Ectodermal cell (in vitro differentiated cells): ENCODE measurements at regions not wholly inside any gene's neighbourhood (a gene's known extent, or its start where the extent isn't known, plus 50 kb on each side); places are given as distances from the start of the nearest gene placed in this dataset.

Experiments
- H3K27ac ChIP-seq: 2 replicates; pipeline ENCODE4 v1.7.0; 2013; ENCODE audit warnings: mild to moderate bottlenecking, low read depth, low read length; ENCODE audit not compliant: insufficient read depth, poor library complexity, severe bottlenecking
- H3K27me3 ChIP-seq: 2 replicates; pipeline ENCODE4 v1.7.0; 2013; ENCODE audit warnings: mild to moderate bottlenecking, low read length; ENCODE audit not compliant: insufficient read depth, control insufficient read depth, poor library complexity, severe bottlenecking
- H3K36me3 ChIP-seq: one replicate; pipeline ENCODE4 v1.7.0; 2013; ENCODE audit warnings: low read length; ENCODE audit not compliant: control insufficient read depth, insufficient read depth
- H3K4me1 ChIP-seq: one replicate; pipeline ENCODE4 v1.7.0; 2013; ENCODE audit warnings: low read length; ENCODE audit not compliant: control insufficient read depth, insufficient read depth
- H3K4me3 ChIP-seq: 2 replicates; pipeline ENCODE4 v1.7.0; 2013; ENCODE audit warnings: low read depth, low read length, control low read depth; ENCODE audit not compliant: insufficient read depth
- H3K9me3 ChIP-seq: 2 replicates; pipeline ENCODE4 v1.7.0; 2013; ENCODE audit warnings: mild to moderate bottlenecking, low read length, moderate library complexity; ENCODE audit not compliant: control insufficient read depth
- WGBS, 2 experiments: methylation state at CpG; one replicate each; pipeline ENCODE4 v1.1.7; 2013; ENCODE audit warnings: missing lambda C conversion rate in 2 of 2; 5-methylcytosine and 5-hydroxymethylcytosine counted together

GRCh38 chr2:155958834-155959233 lies 373.7 kb downstream of the NR4A2 start:
- Histone ChIP-seq H3K36me3 (no peaks in the 10 kb centered on the region), H3K9me3 (no peaks in the 10 kb centered on the region), H3K4me3 (no peak overlapping the region), H3K27ac (no peak overlapping the region), H3K27me3 (no peaks in the 10 kb centered on the region), H3K4me1 (no peaks in the 10 kb centered on the region)
- 91 to 93% methylated on average over 2 of the region's 2 CpGs for WGBS, 2 experiments

GRCh38 chr2:155947069-155947468 lies 385.5 kb downstream of the NR4A2 start:
- Histone ChIP-seq H3K9me3 (no peaks in the 10 kb centered on the region), H3K4me1 (no peaks in the 10 kb centered on the region), H3K27ac (no peak overlapping the region), H3K36me3 (no peaks in the 10 kb centered on the region), H3K4me3 (no peak overlapping the region), H3K27me3 (no peaks in the 10 kb centered on the region)
- WGBS, 2 experiments: 91% methylated on average over 3 of the region's 3 CpGs; no CpG with 5 or more reads in 1 of the 2 experiments

GRCh38 chr2:155944218-155944617 lies 388.3 kb downstream of the NR4A2 start:
- Histone ChIP-seq H3K4me3 (no peak overlapping the region), H3K27ac (no peak overlapping the region), H3K27me3 (no peaks in the 10 kb centered on the region), H3K4me1 (no peaks in the 10 kb centered on the region), H3K9me3 (no peaks in the 10 kb centered on the region), H3K36me3 (no peaks in the 10 kb centered on the region)
- 0% methylated on average over 1 of the region's 1 CpG; no CpG with 5 or more reads in 1 of the 2 experiments for WGBS, 2 experiments

- Histone ChIP-seq H3K36me3 (no peaks in the 10 kb centered on the region), H3K27me3 (no peaks in the 10 kb centered on the region), H3K9me3 (peaks cover 4% of the 10 kb centered on the region), H3K4me1 (no peaks in the 10 kb centered on the region), H3K27ac (no peak overlapping the region), H3K4me3 (no peak overlapping the region)
- WGBS, 2 experiments: 76% methylated on average over 1 of the region's 1 CpG; no CpG with 5 or more reads in 1 of the 2 experiments
Observed at GRCh38 chr2:155930312-155930711, 402.2 kb downstream of the NR4A2 start.

- H3K27ac ChIP-seq: no peak overlapping the region
- H3K27me3 ChIP-seq: no peaks in the 10 kb centered on the region
- no peaks in the 10 kb centered on the region for H3K4me1 ChIP-seq
- no peak overlapping the region for H3K4me3 ChIP-seq
- H3K9me3 ChIP-seq: no peaks in the 10 kb centered on the region
- H3K36me3 ChIP-seq: no peaks in the 10 kb centered on the region
- WGBS, 2 experiments: no CpG with 5 or more reads among the region's 1 CpG
Observed at GRCh38 chr2:155917380-155917779, 415.1 kb downstream of the NR4A2 start.

- no peaks in the 10 kb centered on the region for H3K36me3 ChIP-seq
- H3K4me1 ChIP-seq: no peaks in the 10 kb centered on the region
- no peak overlapping the region for H3K27ac ChIP-seq
Observed at GRCh38 chr2:155913356-155913755, 419.2 kb downstream of the NR4A2 start.

GRCh38 chr2:155908567-155908966 lies 424.0 kb downstream of the NR4A2 start:
- no peak overlapping the region for H3K27ac ChIP-seq
- H3K4me1 ChIP-seq: peaks cover 6% of the 10 kb centered on the region
- H3K36me3 ChIP-seq: no peaks in the 10 kb centered on the region
- H3K9me3 ChIP-seq: no peaks in the 10 kb centered on the region
- no CpG with 5 or more reads among the region's 1 CpG for WGBS, 2 experiments
- H3K27me3 ChIP-seq: no peaks in the 10 kb centered on the region
- H3K4me3 ChIP-seq: no peak overlapping the region

More at GRCh38 chr2:155913356-155913755, 419.2 kb downstream of the NR4A2 start:
- Histone ChIP-seq H3K9me3 (no peaks in the 10 kb centered on the region), H3K4me3 (no peak overlapping the region), H3K27me3 (no peaks in the 10 kb centered on the region)

GRCh38 chr2:155907211-155907610 lies 425.3 kb downstream of the NR4A2 start:
- Histone ChIP-seq H3K27me3 (no peaks in the 10 kb centered on the region), H3K9me3 (no peaks in the 10 kb centered on the region), H3K27ac (no peak overlapping the region), H3K36me3 (no peaks in the 10 kb centered on the region), H3K4me1 (peaks cover 6% of the 10 kb centered on the region), H3K4me3 (no peak overlapping the region)
- WGBS, 2 experiments: 100% methylated on average over 2 to 3 of the region's 3 CpGs

- H3K27me3 ChIP-seq: no peaks in the 10 kb centered on the region
- 7 to 14% methylated on average over 1 of the region's 1 CpG for WGBS, 2 experiments
- H3K27ac ChIP-seq: no peak overlapping the region
- H3K36me3 ChIP-seq: no peaks in the 10 kb centered on the region
- peaks cover 6% of the 10 kb centered on the region for H3K4me1 ChIP-seq
- no peaks in the 10 kb centered on the region for H3K9me3 ChIP-seq
- H3K4me3 ChIP-seq: no peak overlapping the region
Observed at GRCh38 chr2:155905657-155906056, 426.9 kb downstream of the NR4A2 start.

- Histone ChIP-seq H3K9me3 (no peaks in the 10 kb centered on the region), H3K27me3 (no peaks in the 10 kb centered on the region), H3K36me3 (no peaks in the 10 kb centered on the region), H3K4me3 (no peak overlapping the region), H3K4me1 (peaks cover 6% of the 10 kb centered on the region), H3K27ac (no peak overlapping the region)
- 75% methylated on average over 1 to 2 of the region's 2 CpGs for WGBS, 2 experiments
Observed at GRCh38 chr2:155904720-155905119, 427.8 kb downstream of the NR4A2 start.

- Histone ChIP-seq H3K9me3 (no peaks in the 10 kb centered on the region), H3K36me3 (no peaks in the 10 kb centered on the region), H3K27me3 (no peaks in the 10 kb centered on the region), H3K4me3 (no peak overlapping the region), H3K27ac (no peak overlapping the region), H3K4me1 (peaks cover 6% of the 10 kb centered on the region)
- 93 to 100% methylated on average over 1 to 2 of the region's 2 CpGs for WGBS, 2 experiments
Observed at GRCh38 chr2:155902635-155903034, 429.9 kb downstream of the NR4A2 start.
